Left kidney (tissue), 1 donor: ENCODE measurements at regions not wholly inside any gene's neighbourhood (a gene's known extent, or its start where the extent isn't known, plus 50 kb on each side); places are given as distances from the start of the nearest gene placed in this dataset.

Experiments
- DNase-seq: peaks from one replicate; pipeline ENCODE4 v3.0.0-alpha.2; 2013

GRCh38 chr5:54612711-54613110 is 95.2 kb downstream of the SNX18 start:
- DNase-seq: no peak

GRCh38 chr5:54611290-54611951 is 93.9 kb downstream of the SNX18 start:
- no peak for DNase-seq

GRCh38 chr5:54610197-54610944 is 92.8 kb downstream of the SNX18 start:
- DNase-seq: no peak

DNA sequence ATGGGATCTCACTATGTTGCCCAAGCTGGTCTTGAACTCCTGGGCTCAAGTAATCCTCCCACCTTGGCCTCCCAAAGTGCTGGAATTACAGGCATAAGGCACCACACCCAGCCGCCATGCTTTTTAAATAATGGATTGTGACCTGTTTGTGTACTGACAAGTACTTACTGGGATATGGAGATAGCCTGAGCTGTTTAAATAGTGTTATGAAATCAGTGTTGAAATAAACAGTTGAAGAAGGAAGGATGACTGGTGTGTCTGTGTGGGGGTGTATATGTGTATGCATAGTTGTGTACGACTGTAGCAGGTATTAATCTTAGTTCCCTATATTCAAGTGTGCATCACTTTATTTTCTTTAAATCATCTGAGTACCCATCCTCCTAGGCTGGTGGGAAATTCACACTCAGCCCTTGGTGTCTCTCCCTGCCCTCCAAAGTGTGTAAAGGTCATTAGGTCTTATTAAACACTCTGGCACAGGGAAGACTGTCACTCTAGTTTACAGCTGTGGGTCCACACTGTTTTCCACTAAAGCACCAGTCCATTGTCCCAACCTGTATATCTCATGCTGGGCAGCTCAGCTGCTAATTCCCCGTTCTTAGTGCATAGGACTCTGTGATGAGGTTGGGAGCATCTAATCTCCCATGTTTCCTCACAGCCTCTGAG is 91.0 kb downstream of the SNX18 start:
- no peak for DNase-seq

DNA sequence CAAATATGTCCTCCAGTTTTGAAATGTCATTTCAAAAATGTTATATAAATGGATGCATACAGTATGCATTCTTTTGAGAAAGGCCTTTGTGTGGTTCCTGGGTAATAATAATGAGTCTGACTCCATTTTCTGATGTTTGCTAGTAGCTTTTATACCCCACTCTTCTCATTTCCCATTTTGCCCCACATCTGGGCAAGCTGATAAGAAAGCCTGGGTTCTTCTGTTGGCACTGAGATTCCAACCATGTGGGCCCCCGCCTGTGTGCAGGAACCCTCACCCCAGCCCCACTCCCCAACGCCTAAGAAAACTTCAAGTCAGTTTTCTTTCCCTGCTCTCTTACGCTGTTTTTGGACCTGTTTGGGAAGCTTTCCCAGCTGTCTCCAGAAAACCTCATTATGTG is 89.4 kb downstream of the SNX18 start:
- no peak for DNase-seq

DNA sequence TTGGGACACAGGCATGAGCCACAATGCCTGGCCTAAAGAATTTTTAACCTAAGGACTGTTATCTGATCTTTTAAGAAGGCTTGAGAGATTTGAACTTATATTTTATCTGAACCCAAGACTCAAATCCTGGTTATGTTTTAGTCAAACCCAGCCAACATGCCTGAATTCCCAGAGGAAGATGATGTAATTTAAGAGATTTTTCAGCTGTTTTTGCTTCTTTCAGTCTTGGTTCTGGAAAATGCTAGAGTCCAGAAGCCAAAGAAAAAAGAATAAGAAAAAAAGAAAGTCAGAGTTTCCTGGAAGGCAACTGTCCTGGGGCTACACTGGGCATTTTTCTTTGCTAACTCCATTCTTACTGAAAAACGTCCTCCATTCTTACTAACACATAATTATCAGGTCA is 85.8 kb downstream of the SNX18 start:
- DNase-seq: no peak

- DNase-seq: no peak
Measured at GRCh38 chr5:54602475-54602874, 84.9 kb downstream of the SNX18 start.

DNA sequence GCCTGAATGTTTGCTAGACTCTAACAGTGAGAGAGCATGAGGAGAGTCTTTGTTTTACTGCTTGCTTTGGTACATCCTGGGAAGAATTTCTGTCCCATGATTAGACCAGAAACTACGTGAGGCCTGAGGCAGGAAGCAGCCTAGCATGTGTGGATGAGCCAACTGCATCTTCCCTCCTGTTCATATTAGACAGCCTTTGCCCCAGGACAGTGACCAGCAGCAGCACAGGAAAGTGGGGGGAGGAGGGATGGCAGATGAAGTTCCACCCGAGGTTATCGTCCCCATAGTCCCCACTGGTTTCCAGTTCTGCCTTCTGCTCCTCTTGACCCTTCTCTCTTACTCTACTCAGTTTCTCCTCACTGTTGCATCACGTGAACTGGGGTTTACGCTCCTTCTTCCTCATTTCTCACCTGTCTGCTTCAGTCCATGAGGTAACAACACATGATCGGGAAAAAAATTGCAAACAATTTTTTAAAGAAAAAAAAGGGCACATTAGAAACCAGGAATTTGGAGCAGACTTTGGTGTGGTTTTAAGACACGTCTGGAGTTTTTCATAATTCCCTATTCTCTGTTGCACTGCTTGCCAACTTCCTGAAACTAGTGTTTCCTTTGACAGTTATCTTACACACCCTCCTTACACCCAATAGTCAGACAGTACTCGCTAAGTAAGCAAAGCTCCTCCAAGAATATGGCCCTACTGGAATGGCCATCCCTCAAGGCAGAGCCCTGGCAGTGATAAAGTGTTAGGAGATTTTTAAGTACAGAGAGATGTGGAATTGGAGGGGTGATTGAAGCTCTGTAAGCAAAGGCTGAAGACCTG is 84.1 kb downstream of the SNX18 start:
- no peak for DNase-seq
